HEK293T (cell line): ENCODE measurements at regions not wholly inside any gene's neighbourhood (a gene's known extent, or its start where the extent isn't known, plus 50 kb on each side); places are given as distances from the start of the nearest gene placed in this dataset.

Experiments used
- FOXA1 ChIP-seq: fragments of 450-650 bp; IDR thresholded peaks from 2 replicates; pipeline ENCODE4 v1.6.1; 2016; ENCODE audit warnings: mild to moderate bottlenecking
- FOXM1 ChIP-seq: fragments of 450-650 bp; IDR thresholded peaks from 2 replicates; pipeline ENCODE4 v1.6.1; 2017; ENCODE audit warnings: mild to moderate bottlenecking, borderline replicate concordance
- TARDBP ChIP-seq: fragments of 450-650 bp; IDR thresholded peaks from 2 replicates; pipeline ENCODE4 v1.6.1; 2016

GRCh38 chr2:56741601-56742102 lies 557.9 kb downstream of the CCDC85A start:
- no peak for TF ChIP-seq FOXM1
- no peak for TF ChIP-seq FOXA1
- no peak for TF ChIP-seq TARDBP
